ENCODE measurements at regions not wholly inside any gene's neighbourhood (a gene's known extent, or its start where the extent isn't known, plus 50 kb on each side); places are given as distances from the start of the nearest gene placed in this dataset.

GRCh38 chr2:122114421-122114820 lies 359.0 kb downstream of the TSN start (continued):
- TF ChIP-seq FOXP4 (CRISPR knock-in tag; IDR thresholded peaks at IDR 0.05; ENCODE audit: borderline replicate concordance) (no peak), JUNB (CRISPR knock-in tag; conservative IDR thresholded peaks at IDR 0.05) (no peak), PKNOX1 (IDR thresholded peaks at IDR 0.05) (no peak), NFXL1 (CRISPR knock-in tag; IDR thresholded peaks at IDR 0.05) (no peak), ZNF75A (CRISPR knock-in tag; IDR thresholded peaks at IDR 0.05) (no peak), MAFG (tag; conservative IDR thresholded peaks at IDR 0.05) (peak; percentile 68), TFE3 (CRISPR knock-in tag; IDR thresholded peaks at IDR 0.05) (no peak), MLLT1 (IDR thresholded peaks at IDR 0.05) (no peak), MAFF (IDR thresholded peaks at IDR 0.05; ENCODE audit: low read length) (peak; percentile 58), TSHZ1 (CRISPR knock-in tag; IDR thresholded peaks at IDR 0.05) (no peak), ZNF175 (CRISPR knock-in tag; IDR thresholded peaks at IDR 0.05; ENCODE audit: low read depth) (no peak), SAFB2 (IDR thresholded peaks at IDR 0.05; ENCODE audit: borderline replicate concordance, low read depth, low read length, severe bottlenecking) (no peak), ZNF253 (CRISPR knock-in tag; conservative IDR thresholded peaks at IDR 0.05) (no peak), U2AF2 (optimal IDR thresholded peaks at IDR 0.05; ENCODE audit: low read depth, low read length) (no peak)
